ENCODE measurements at regions not wholly inside any gene's neighbourhood (a gene's known extent, or its start where the extent isn't known, plus 50 kb on each side); places are given as distances from the start of the nearest gene placed in this dataset.
"Not testable (repeated sequence)": the region's sequence is repeated elsewhere in the genome, so short reads cannot be mapped to it uniquely, and the experiment has no call there.

GRCh38 chr2:34724107-34724506, 1125.0 kb upstream of the FAM98A start:
- TF ChIP-seq CTCF (IDR thresholded peaks at IDR 0.05; ENCODE audit: control insufficient read depth, insufficient read depth, low read depth, low read length, missing control alignments) = no peak
- H3K4me3 ChIP-seq (ENCODE audit: control insufficient read depth, low read depth, low read length) = no peak overlapping the region
- no peak for DNase-seq (ENCODE audit: low read depth)

- H3K4me3 ChIP-seq (ENCODE audit: control insufficient read depth, low read depth, low read length) = no peak overlapping the region
- no peak for TF ChIP-seq CTCF (IDR thresholded peaks at IDR 0.05; ENCODE audit: control insufficient read depth, insufficient read depth, low read depth, low read length, missing control alignments)
- no peak for DNase-seq (ENCODE audit: low read depth)
Measured at GRCh38 chr2:34723683-34724082, 1124.6 kb upstream of the FAM98A start.

- no peak for DNase-seq (ENCODE audit: low read depth)
- H3K4me3 ChIP-seq (ENCODE audit: control insufficient read depth, low read depth, low read length) = no peak overlapping the region
- TF ChIP-seq CTCF (IDR thresholded peaks at IDR 0.05; ENCODE audit: control insufficient read depth, insufficient read depth, low read depth, low read length, missing control alignments) = no peak
Measured at GRCh38 chr2:34719206-34719605, 1120.1 kb upstream of the FAM98A start.

- TF ChIP-seq CTCF (IDR thresholded peaks at IDR 0.05; ENCODE audit: control insufficient read depth, insufficient read depth, low read depth, low read length, missing control alignments) = no peak
- no peak overlapping the region for H3K4me3 ChIP-seq (ENCODE audit: control insufficient read depth, low read depth, low read length)
- no peak for DNase-seq (ENCODE audit: low read depth)
Measured at GRCh38 chr2:34705551-34706247, 1106.6 kb upstream of the FAM98A start.

- no peak for DNase-seq (ENCODE audit: low read depth)
- no peak overlapping the region for H3K4me3 ChIP-seq (ENCODE audit: control insufficient read depth, low read depth, low read length)
- TF ChIP-seq CTCF (IDR thresholded peaks at IDR 0.05; ENCODE audit: control insufficient read depth, insufficient read depth, low read depth, low read length, missing control alignments) = no peak
Measured at GRCh38 chr2:34703292-34703691, 1104.2 kb upstream of the FAM98A start.

- H3K4me3 ChIP-seq (ENCODE audit: control insufficient read depth, low read depth, low read length); DNase-seq (ENCODE audit: low read depth): not testable (repeated sequence)
Measured at GRCh38 chr2:34702391-34702790, 1103.3 kb upstream of the FAM98A start.

GRCh38 chr2:34677591-34677990, 1078.5 kb upstream of the FAM98A start:
- H3K4me3 ChIP-seq (ENCODE audit: control insufficient read depth, low read depth, low read length); DNase-seq (ENCODE audit: low read depth): not testable (repeated sequence)

GRCh38 chr2:34677119-34677531, 1078.0 kb upstream of the FAM98A start:
- not testable (repeated sequence) for H3K4me3 ChIP-seq (ENCODE audit: control insufficient read depth, low read depth, low read length); DNase-seq (ENCODE audit: low read depth)
